ENCODE measurements at regions not wholly inside any gene's neighbourhood (a gene's known extent, or its start where the extent isn't known, plus 50 kb on each side); places are given as distances from the start of the nearest gene placed in this dataset.

DNA sequence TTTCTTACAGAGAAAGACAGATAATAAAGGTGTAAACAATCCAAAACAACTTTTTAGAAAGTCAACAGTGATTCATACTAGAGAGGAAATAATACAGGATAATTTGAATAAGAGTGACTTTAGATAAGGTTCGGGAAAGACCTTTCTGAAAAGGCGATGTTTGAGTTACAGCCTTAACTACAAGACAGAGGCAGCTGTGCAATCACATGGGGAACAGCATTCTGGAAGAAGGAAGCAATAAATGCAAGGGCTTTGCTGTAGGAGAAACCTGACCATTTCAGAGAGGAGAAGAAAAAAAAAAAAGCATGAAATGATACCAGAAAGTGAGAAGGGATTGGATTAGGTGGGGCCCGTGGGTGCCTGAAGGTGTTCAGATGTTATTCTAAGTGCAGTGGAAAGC, 200.6 kb upstream of the ATP11B start:
- no peak for TF ChIP-seq CHD2 (IDR thresholded peaks at IDR 0.05; ENCODE audit: low read length, partially characterized antibody)
- no peak for TF ChIP-seq POLR2AphosphoS5 (IDR thresholded peaks at IDR 0.05; ENCODE audit: low read depth, low read length)
- TF ChIP-seq GABPA (IDR thresholded peaks at IDR 0.05; ENCODE audit: low read depth), result no peak
- no peak for TF ChIP-seq TAF1 (IDR thresholded peaks at IDR 0.05; ENCODE audit: borderline replicate concordance, low read depth, low read length)
- no peak for TF ChIP-seq EP300 (IDR thresholded peaks at IDR 0.05; ENCODE audit: borderline replicate concordance in 1 of 2, low read depth in 1 of 2, low read length in 1 of 2)
- TF ChIP-seq, protein P1, sequence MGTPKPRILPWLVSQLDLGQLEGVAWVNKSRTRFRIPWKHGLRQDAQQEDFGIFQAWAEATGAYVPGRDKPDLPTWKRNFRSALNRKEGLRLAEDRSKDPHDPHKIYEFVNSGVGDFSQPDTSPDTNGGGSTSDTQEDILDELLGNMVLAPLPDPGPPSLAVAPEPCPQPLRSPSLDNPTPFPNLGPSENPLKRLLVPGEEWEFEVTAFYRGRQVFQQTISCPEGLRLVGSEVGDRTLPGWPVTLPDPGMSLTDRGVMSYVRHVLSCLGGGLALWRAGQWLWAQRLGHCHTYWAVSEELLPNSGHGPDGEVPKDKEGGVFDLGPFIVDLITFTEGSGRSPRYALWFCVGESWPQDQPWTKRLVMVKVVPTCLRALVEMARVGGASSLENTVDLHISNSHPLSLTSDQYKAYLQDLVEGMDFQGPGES (IDR thresholded peaks at IDR 0.05; ENCODE audit: low read depth, low read length), result no peak
- TF ChIP-seq RFX5 (IDR thresholded peaks at IDR 0.05; ENCODE audit: low read length), result no peak
- TF ChIP-seq, protein P2, sequence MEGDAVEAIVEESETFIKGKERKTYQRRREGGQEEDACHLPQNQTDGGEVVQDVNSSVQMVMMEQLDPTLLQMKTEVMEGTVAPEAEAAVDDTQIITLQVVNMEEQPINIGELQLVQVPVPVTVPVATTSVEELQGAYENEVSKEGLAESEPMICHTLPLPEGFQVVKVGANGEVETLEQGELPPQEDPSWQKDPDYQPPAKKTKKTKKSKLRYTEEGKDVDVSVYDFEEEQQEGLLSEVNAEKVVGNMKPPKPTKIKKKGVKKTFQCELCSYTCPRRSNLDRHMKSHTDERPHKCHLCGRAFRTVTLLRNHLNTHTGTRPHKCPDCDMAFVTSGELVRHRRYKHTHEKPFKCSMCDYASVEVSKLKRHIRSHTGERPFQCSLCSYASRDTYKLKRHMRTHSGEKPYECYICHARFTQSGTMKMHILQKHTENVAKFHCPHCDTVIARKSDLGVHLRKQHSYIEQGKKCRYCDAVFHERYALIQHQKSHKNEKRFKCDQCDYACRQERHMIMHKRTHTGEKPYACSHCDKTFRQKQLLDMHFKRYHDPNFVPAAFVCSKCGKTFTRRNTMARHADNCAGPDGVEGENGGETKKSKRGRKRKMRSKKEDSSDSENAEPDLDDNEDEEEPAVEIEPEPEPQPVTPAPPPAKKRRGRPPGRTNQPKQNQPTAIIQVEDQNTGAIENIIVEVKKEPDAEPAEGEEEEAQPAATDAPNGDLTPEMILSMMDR (IDR thresholded peaks at IDR 0.05), result no peak
- TF ChIP-seq SMC3 (IDR thresholded peaks at IDR 0.05; ENCODE audit: low read depth, low read length), result no peak
- TF ChIP-seq FOSL2 (IDR thresholded peaks at IDR 0.05; ENCODE audit: borderline replicate concordance, low read depth), result no peak
- TF ChIP-seq FOXM1 (IDR thresholded peaks at IDR 0.05; ENCODE audit: low read depth), result no peak

Data from SK-N-SH (cell line).